Gastrocnemius medialis (tissue), 4 donors: ENCODE measurements at regions not wholly inside any gene's neighbourhood (a gene's known extent, or its start where the extent isn't known, plus 50 kb on each side); places are given as distances from the start of the nearest gene placed in this dataset.

Experiments
- CTCF ChIP-seq, 5 experiments: fragments of 450-650 bp in 3 of 5; fragments of 200-600 bp in 2 of 5; sonication (generic) in 2 of 5; IDR thresholded peaks in 4 of 5; conservative IDR thresholded peaks in 1 of 5; 1 replicate in 4 of 5; 2 replicates in 1 of 5; pipeline ENCODE4 v1.5.1; 2016 to 2019; ENCODE audit warnings: antibody characterized with exemption in 5 of 5, mild to moderate bottlenecking in 3 of 5, moderate library complexity in 3 of 5
- POLR2A ChIP-seq, 2 donors: fragments of 450-650 bp; IDR thresholded peaks; one replicate each; pipeline ENCODE4 v1.6.1; 2017; ENCODE audit warnings: antibody characterized with exemption in 2 of 2, mild to moderate bottlenecking in 2 of 2, moderate library complexity in 2 of 2

- no peak for TF ChIP-seq CTCF (IDR thresholded peaks at IDR 0.05 in 4 of 5, conservative IDR thresholded peaks at IDR 0.05 in 1 of 5)
- no peak for TF ChIP-seq POLR2A (IDR thresholded peaks at IDR 0.05)
Observed at GRCh38 chr6:56866917-56867522, 87.9 kb upstream of the BEND6 start.
